ENCODE measurements at regions not wholly inside any gene's neighbourhood (a gene's known extent, or its start where the extent isn't known, plus 50 kb on each side); places are given as distances from the start of the nearest gene placed in this dataset.
"Not testable (repeated sequence)": the region's sequence is repeated elsewhere in the genome, so short reads cannot be mapped to it uniquely, and the experiment has no call there.

DNA sequence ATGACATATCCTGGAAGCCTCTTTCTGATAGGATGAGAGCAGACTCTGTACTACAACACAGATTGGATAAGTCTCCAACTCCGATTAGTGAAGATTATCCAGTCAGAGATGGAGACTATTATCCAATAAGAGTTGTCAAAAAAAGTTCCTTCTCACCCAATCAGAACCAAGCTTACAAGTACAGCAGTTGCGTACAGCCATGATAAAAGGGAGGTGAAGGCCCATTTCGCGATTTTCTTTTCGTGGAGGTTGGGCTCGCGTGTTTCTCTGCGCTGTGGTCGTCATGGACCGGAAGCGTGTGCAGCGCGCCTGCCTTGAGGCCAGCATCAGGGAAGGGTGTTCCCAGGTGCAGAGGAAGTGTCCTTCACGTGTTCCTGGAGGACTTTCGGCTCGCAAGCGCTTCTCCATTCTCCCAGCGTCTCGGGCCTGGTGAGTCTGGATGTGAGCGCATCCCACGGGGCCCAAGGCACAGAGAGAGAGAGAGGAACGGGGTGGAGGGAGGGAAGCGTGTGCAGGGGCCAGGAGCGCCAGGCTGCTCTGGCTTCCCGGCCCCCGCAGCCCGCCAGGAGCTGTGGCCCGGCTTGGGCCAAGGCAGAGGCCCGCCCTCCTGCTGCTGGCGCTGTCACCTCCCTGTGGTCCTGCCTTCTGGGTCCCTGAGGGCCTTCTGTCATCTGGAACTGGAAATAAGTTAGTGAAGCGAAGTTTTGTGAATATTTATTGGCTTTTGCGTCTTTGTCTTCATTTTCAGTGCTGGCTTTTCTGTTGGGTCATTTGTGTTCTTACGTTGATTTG, 53.9 kb downstream of the CDRT15L2 start:
- H3K9ac ChIP-seq (ENCODE audit: low read length); H3K4me1 ChIP-seq (ENCODE audit: control insufficient read depth, insufficient read depth, low read length); H3K9me3 ChIP-seq (ENCODE audit: control insufficient read depth, low read length); H3K4me3 ChIP-seq (ENCODE audit: low read length); H3K36me3 ChIP-seq (ENCODE audit: control insufficient read depth, insufficient read depth, low read length); H3K27me3 ChIP-seq (ENCODE audit: control insufficient read depth, insufficient read depth, low read length): not testable (repeated sequence)

- not testable (repeated sequence) for H3K4me1 ChIP-seq (ENCODE audit: control insufficient read depth, insufficient read depth, low read length); H3K4me3 ChIP-seq (ENCODE audit: low read length); H3K27me3 ChIP-seq (ENCODE audit: control insufficient read depth, insufficient read depth, low read length); H3K9me3 ChIP-seq (ENCODE audit: control insufficient read depth, low read length); H3K36me3 ChIP-seq (ENCODE audit: control insufficient read depth, insufficient read depth, low read length); H3K9ac ChIP-seq (ENCODE audit: low read length)
Observed at GRCh38 chr17:20640147-20640546, 60.6 kb downstream of the CDRT15L2 start.

GRCh38 chr17:20646661-20647272, 67.2 kb downstream of the CDRT15L2 start:
- not testable (repeated sequence) for H3K36me3 ChIP-seq (ENCODE audit: control insufficient read depth, insufficient read depth, low read length); H3K9me3 ChIP-seq (ENCODE audit: control insufficient read depth, low read length); H3K27me3 ChIP-seq (ENCODE audit: control insufficient read depth, insufficient read depth, low read length); H3K4me3 ChIP-seq (ENCODE audit: low read length); H3K4me1 ChIP-seq (ENCODE audit: control insufficient read depth, insufficient read depth, low read length); H3K9ac ChIP-seq (ENCODE audit: low read length)

DNA sequence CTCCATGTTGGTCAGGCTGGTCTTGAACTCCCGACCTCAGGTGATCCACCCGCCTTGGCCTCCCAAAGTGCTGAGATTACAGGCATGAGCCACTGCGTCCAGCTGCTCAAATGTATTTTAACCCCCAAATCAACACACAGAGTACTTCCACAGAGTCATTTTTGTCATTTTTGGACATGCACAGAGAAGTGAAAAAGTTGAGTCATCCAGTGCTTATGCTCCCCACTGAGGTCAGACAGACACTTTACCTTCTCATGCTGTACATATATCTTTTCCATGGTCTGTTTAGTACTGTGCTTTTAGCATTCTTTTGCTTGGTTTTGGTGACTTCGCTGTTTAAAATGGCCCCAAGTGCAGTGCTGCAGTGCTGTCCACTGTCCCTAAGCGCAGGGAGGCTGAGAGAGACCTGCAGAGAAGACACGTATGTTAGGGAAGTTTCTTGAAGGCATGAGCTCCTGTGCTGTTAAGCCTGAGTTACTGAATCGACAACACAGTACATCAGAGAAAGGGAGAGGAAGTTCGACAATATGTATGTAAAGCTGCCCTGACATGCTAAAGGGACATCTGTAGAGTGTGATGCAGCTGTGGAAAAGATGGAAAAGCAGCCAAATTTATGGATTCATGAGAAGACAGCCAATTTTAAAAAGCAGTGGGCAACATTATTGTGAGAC, 69.7 kb downstream of the CDRT15L2 start:
- H3K9ac ChIP-seq (ENCODE audit: low read length); H3K27me3 ChIP-seq (ENCODE audit: control insufficient read depth, insufficient read depth, low read length); H3K4me3 ChIP-seq (ENCODE audit: low read length); H3K4me1 ChIP-seq (ENCODE audit: control insufficient read depth, insufficient read depth, low read length); H3K9me3 ChIP-seq (ENCODE audit: control insufficient read depth, low read length); H3K36me3 ChIP-seq (ENCODE audit: control insufficient read depth, insufficient read depth, low read length): not testable (repeated sequence)

GRCh38 chr17:20651022-20651421, 71.5 kb downstream of the CDRT15L2 start:
- not testable (repeated sequence) for H3K9me3 ChIP-seq (ENCODE audit: control insufficient read depth, low read length); H3K27me3 ChIP-seq (ENCODE audit: control insufficient read depth, insufficient read depth, low read length); H3K9ac ChIP-seq (ENCODE audit: low read length); H3K4me1 ChIP-seq (ENCODE audit: control insufficient read depth, insufficient read depth, low read length); H3K36me3 ChIP-seq (ENCODE audit: control insufficient read depth, insufficient read depth, low read length); H3K4me3 ChIP-seq (ENCODE audit: low read length)

DNA sequence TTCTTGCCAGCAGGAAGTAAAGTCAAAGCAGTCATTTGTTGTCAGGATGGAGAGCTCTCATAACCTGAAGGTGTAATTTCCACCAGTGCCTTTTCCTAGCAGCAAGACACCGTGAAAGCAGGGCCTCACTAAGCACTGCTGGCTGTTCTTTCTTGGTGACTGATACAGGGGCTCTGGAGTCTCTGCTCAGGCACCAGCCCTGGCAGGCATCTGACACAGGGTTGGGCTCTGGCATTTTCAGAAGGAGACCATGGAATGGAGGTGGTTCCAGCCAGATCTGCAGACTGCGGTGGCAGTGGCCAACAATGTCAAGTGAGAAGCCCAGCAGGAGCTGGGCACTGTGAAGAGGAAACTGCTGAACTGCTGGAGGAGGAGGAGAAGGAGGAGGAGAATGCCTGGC, 72.2 kb downstream of the CDRT15L2 start:
- not testable (repeated sequence) for H3K4me3 ChIP-seq (ENCODE audit: low read length); H3K4me1 ChIP-seq (ENCODE audit: control insufficient read depth, insufficient read depth, low read length); H3K9ac ChIP-seq (ENCODE audit: low read length); H3K27me3 ChIP-seq (ENCODE audit: control insufficient read depth, insufficient read depth, low read length); H3K36me3 ChIP-seq (ENCODE audit: control insufficient read depth, insufficient read depth, low read length); H3K9me3 ChIP-seq (ENCODE audit: control insufficient read depth, low read length)

DNA sequence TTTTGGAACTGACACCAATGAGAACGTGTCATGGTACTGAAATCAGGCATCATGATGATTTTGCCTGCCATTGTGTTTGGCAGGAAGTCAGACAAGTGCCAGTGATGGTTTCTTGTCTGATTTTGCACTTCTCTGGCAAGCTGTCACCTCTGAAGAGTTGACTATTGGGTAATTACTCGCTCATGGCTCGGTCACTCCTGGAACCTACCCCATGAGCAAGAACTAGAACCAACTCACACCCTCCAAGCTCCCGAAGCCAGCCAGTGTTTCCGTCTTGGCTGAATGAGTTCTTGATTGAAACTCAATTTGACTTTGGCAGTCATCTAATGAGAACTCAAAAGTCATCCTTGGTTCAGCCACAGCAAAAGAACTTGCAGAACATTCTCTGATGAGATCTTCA, 73.9 kb downstream of the CDRT15L2 start:
- H3K4me3 ChIP-seq (ENCODE audit: low read length), result not testable (repeated sequence)

DNA sequence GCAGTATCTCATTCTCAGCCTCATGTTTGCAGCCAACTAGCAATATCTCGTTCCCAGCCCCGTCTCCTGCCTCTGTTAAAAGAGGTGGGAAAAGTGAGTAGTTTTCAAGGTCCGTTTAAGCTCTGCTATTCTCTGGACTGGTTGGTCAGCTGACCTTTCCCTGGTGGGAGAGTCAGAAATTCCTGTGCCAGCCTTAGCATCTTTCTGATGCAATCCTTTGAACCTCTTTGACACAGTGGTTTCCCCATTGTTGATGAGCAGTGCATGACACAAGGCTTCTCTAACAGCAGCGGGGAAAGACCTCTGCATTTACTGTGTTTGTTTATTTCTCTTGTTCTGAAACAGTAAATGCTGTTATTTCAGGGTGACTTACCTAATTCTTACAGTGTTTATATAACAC, 74.6 kb downstream of the CDRT15L2 start:
- not testable (repeated sequence) for H3K27me3 ChIP-seq (ENCODE audit: control insufficient read depth, insufficient read depth, low read length); H3K36me3 ChIP-seq (ENCODE audit: control insufficient read depth, insufficient read depth, low read length); H3K4me1 ChIP-seq (ENCODE audit: control insufficient read depth, insufficient read depth, low read length)

More for the DNA sequence above, 73.9 kb downstream of the CDRT15L2 start:
- not testable (repeated sequence) for H3K9me3 ChIP-seq (ENCODE audit: control insufficient read depth, low read length); H3K27me3 ChIP-seq (ENCODE audit: control insufficient read depth, insufficient read depth, low read length); H3K36me3 ChIP-seq (ENCODE audit: control insufficient read depth, insufficient read depth, low read length); H3K4me1 ChIP-seq (ENCODE audit: control insufficient read depth, insufficient read depth, low read length); H3K9ac ChIP-seq (ENCODE audit: low read length)

DNA sequence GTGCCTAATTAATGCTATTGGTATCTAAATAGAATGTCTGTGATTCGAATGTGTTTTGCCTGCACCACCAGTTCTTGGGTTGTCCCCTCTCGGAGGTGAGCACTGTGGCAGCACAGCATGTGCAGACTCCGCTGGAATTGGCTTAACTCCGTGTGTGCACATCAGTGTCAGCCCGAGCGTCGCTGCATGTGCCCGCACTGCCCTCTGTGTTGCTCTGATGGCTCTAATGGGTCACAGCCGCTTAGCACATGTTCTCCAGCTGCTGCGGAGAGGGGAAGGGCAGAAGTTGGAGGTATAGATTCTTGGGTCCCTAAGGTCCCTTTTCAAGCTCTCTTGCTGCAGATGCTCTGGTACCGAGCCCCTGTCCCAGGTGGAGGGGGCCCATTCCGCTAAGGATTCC, 75.1 kb downstream of the CDRT15L2 start:
- H3K27me3 ChIP-seq (ENCODE audit: control insufficient read depth, insufficient read depth, low read length); H3K9me3 ChIP-seq (ENCODE audit: control insufficient read depth, low read length); H3K4me1 ChIP-seq (ENCODE audit: control insufficient read depth, insufficient read depth, low read length); H3K36me3 ChIP-seq (ENCODE audit: control insufficient read depth, insufficient read depth, low read length); H3K9ac ChIP-seq (ENCODE audit: low read length); H3K4me3 ChIP-seq (ENCODE audit: low read length): not testable (repeated sequence)

More for the DNA sequence above, 74.6 kb downstream of the CDRT15L2 start:
- not testable (repeated sequence) for H3K4me3 ChIP-seq (ENCODE audit: low read length); H3K9me3 ChIP-seq (ENCODE audit: control insufficient read depth, low read length); H3K9ac ChIP-seq (ENCODE audit: low read length)

DNA sequence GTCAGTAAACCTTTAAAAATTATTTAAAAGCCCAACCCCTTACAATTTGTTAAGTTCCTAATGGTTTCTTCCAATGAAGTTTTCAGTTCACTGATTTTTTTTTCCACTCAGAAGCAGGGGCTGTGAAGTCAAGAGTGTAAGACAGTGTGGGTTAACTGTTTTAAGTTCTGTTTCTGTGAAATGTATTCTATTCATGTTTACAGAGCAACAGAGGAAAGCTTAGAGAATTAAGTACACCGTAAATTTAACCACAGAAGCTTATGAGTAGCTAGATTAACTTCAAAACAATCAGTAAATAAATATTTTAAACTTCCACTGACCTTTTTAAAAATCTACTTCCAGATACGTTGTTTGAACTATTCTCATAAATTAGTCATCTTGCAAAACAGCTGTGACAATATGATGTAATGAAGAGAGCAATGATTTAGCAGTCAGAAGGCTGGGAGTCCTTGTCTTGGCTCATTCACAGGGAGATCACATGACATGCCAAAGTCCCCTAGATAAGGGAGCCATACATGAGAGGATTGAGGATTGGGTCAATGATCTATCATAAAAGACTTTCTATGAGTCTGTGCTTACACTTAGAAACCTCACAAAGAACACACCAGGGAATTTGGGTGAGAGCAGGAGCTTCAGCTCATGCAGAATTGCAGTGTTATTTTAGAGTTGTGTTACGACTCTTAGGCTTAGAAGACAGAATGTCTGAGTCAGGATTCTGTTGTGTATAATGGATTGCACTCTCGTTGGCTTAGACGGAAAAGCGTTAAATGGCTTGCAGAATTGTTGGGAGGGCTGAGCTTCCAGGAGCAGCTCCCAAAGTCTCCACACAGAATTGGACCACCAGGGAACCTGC, 85.8 kb downstream of the CDRT15L2 start:
- H3K27me3 ChIP-seq (ENCODE audit: control insufficient read depth, insufficient read depth, low read length); H3K36me3 ChIP-seq (ENCODE audit: control insufficient read depth, insufficient read depth, low read length); H3K9me3 ChIP-seq (ENCODE audit: control insufficient read depth, low read length); H3K4me3 ChIP-seq (ENCODE audit: low read length); H3K9ac ChIP-seq (ENCODE audit: low read length); H3K4me1 ChIP-seq (ENCODE audit: control insufficient read depth, insufficient read depth, low read length): not testable (repeated sequence)

GRCh38 chr17:20666689-20667088, 87.2 kb downstream of the CDRT15L2 start:
- not testable (repeated sequence) for H3K36me3 ChIP-seq (ENCODE audit: control insufficient read depth, insufficient read depth, low read length); H3K27me3 ChIP-seq (ENCODE audit: control insufficient read depth, insufficient read depth, low read length); H3K4me1 ChIP-seq (ENCODE audit: control insufficient read depth, insufficient read depth, low read length); H3K9ac ChIP-seq (ENCODE audit: low read length); H3K4me3 ChIP-seq (ENCODE audit: low read length); H3K9me3 ChIP-seq (ENCODE audit: control insufficient read depth, low read length)

GRCh38 chr17:20667712-20668111, 88.2 kb downstream of the CDRT15L2 start:
- not testable (repeated sequence) for H3K36me3 ChIP-seq (ENCODE audit: control insufficient read depth, insufficient read depth, low read length); H3K4me3 ChIP-seq (ENCODE audit: low read length); H3K4me1 ChIP-seq (ENCODE audit: control insufficient read depth, insufficient read depth, low read length); H3K9me3 ChIP-seq (ENCODE audit: control insufficient read depth, low read length); H3K27me3 ChIP-seq (ENCODE audit: control insufficient read depth, insufficient read depth, low read length); H3K9ac ChIP-seq (ENCODE audit: low read length)
